ENCODE measurements at regions not wholly inside any gene's neighbourhood (a gene's known extent, or its start where the extent isn't known, plus 50 kb on each side); places are given as distances from the start of the nearest gene placed in this dataset.
"Not testable (repeated sequence)": the region's sequence is repeated elsewhere in the genome, so short reads cannot be mapped to it uniquely, and the experiment has no call there.

DNA sequence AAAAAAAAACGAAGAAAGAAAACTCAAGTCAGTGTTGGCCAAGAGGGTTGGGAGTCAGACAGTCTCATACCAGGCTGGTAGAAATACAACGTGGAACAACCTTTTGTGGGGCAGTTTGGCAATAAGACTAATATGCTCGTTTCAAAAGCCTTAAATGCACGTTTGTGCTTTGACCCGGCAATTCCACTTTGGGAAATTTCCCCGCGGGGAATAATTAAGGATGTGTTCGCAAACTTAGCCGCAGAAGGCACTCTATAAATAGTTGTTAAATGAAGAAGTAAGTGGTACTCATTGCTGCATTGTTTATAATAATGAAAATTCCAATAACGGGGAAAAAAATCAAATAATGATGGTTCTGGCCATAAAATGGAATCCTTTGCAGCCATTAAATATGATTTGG is 664.8 kb upstream of the EEF2KMT start:
- no peak for DNase-seq (ENCODE audit: low read depth)

DNA sequence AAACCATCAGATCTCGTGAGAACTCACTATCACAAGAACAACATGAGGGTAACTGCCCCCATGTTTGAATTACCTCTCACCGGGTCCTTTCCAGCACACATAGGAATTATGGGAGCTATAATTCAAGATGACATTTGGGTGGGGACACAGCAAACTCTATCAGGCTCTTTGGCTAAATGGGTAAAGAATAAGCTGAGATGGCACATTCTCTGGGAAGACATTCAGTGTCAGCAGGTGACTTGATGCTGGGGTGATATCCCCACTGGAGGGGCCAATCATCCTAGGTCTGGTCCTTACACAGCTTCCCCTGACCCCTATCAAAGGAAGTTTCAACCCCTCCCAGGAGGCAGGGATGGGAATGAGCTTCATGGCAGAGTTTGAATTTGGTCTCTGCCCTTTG is 664.0 kb upstream of the EEF2KMT start:
- no peak for DNase-seq (ENCODE audit: low read depth)

DNA sequence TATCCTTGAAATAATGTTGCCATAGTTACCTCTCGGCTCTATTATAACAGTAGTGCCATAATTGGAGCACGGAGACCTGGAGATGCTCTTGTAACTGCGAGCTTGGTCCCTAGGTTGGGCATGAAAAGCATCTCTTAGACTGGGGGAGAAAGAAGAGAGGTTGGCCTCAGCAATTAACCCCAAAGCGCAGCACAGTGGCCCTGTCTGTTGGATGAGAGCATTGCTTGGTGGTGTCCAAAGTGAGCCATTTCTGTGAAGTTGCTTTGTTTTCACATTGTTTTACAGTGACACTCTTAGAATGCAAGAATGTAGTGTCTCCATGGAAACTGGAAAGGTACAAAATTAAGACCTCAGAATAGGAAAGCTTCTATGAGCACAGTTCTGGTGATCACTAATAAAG is 660.7 kb upstream of the EEF2KMT start:
- DNase-seq (ENCODE audit: low read depth), result no peak

DNA sequence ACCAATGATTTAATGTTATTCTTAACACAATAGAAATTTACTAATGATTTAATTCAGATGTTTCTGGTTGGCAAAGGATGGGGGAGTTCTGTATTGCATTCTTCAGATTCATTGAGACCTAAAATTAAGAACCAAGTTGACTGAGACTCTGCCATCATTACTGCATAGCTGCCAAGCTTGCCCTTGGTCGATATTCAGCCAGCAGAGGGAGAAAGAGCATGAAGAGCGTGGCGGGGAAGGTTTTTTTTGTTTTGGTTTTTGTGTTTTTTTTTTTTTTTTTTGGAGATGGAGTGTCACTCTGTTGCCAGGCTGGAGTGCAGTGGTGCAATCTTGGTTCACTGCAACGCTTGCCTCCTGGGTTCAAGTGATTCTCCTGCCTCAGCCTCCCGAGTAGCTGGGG is 659.4 kb upstream of the EEF2KMT start:
- no peak for DNase-seq (ENCODE audit: low read depth)

DNA sequence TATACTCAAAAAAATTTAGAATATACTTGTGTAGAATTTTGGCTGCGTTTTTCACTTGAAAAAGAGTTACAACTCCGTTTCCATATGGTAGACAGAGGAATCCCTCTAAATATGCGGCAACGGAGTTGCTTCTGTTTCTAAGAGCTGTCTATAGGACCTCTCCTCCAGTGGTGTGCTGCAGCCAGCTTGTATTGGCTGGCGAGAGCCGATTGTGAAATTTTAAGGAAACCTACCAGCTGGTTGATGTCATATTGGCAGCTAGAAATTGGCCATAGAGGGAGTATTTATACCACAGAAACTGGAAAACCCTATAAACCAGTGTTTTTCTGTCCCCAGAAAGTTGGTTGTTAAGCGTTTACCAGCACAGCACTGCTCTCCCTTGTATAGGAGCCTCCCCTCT is 655.8 kb upstream of the EEF2KMT start:
- no peak for DNase-seq (ENCODE audit: low read depth)

DNA sequence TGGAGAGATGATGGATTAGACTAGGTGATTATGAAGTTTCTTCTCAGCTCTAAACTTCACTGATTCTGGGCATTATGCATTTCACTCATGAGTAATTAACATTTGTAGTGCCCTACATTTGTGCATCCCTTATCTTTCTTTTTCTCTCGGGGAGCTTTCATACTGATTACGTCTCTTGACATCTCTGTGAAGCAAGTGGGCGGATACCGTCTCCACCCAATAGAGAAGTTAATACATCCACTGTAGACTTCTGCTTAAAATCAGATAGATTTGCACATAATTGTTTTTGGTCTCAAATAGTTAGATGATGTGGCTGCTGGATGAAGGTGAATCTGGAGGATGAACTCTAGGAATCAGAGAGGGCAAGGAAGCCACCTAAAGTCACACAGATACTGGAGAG is 653.6 kb upstream of the EEF2KMT start:
- no peak for DNase-seq (ENCODE audit: low read depth)

DNA sequence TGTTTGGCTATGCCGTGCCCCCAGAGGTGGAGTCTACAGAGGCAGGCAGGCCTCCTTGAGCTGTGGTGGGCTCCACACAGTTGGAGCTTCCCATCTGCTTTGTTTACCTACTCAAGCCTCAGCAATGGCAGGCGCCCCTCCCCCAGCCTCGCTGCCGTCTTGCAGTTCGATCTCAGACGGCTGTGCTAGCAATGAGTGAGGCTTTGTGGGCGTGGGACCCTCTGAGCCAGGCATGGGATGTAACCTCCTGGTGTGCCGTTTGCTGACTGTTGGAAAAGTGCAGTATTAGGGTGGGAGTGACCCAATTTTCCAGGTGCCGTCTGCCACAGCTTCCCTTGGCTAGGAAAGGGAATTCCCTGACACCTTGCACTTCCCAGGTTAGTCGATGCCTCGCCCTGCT is 652.8 kb upstream of the EEF2KMT start:
- not testable (repeated sequence) for DNase-seq (ENCODE audit: low read depth)

DNA sequence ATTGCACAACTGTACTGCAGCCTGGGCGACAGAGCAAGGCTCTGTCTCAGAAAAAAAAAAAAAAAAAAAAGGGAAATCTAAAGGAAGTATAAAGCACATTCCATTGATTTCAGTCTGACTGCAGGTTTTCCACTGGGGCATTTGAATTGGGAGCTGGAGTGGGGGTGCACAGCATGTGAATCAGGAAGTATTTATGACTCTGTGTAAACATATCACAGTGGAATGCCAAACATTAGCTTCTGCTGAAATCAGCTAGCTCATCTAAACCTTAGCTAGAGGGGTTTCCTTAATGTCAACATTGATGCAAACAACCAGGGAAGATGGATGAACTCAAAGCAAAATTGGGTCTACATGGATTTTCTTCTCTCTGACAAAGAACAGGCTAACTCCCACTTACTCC is 641.0 kb upstream of the EEF2KMT start:
- no peak for DNase-seq (ENCODE audit: low read depth)

DNA sequence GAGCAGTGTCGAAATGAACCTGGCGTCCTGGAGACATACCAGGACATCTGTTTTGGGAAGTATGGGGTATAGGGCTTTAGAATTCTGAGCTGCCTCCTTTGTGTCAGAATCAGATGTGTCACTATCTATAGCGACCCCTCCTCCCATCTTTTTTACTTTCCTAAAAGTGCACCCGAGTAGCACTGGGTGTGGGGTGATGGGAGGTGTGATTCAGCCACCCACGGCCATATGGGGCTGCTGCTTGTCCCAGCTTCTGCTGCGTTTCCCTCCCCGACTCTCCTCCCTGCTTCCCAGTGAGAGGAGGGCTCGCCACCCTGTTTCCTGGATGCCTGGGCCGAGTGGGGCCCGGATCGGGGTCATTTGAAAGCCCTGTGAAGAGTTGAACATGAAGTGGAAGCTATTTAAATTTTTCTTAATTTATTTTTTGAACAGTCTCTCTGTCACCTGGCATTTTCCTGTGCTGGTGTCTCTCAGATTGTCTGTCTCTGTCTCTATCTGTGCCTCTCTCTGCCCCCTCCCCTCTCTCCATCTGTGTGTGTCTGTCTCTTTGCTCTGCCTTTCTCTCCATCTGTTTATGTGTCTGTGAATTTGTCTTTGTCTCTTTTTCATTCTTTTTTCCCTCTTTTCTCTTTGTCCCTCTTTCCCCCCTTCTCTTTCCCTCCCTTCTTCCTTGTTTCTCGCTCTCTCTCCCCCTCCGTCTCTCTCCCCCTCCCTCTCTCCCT is 638.8 kb upstream of the EEF2KMT start:
- no peak for DNase-seq (ENCODE audit: low read depth)

DNA sequence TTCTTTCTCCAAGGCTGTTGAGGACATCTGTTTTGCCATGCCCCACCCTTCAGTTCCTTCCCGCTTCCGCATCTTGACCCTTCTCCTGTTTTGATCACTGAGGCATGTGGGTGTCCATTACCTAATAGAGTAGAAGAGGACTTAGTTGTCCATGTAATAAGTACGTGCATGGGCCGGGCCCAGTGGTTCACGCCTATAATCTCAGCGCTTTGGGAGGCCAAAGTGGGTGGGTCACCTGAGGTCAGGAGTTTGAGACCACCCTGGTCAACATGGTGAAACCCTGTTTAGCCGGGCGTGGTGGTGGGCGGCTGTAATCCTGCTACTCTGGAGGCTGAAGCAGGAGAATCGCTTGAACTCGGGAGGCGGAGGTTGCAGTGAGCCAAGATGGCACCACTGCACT is 637.8 kb upstream of the EEF2KMT start:
- DNase-seq (ENCODE audit: low read depth), result no peak

DNA sequence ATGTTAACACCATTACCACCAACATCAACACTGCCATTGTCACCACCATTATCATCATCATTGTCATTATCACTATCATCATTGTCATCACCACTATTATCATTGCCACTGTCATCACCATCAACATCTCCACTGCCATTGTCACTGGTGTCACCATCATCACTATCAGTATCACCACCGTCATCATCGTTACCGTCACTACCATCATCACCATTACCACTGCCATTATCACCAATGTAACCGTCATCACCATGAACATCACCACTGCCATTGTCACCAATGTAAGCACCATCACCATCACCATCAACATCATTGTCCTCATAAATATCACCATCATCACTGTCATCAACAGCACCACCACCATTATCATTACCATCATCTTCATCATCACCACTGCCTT is 633.2 kb upstream of the EEF2KMT start:
- no peak for DNase-seq (ENCODE audit: low read depth)

DNA sequence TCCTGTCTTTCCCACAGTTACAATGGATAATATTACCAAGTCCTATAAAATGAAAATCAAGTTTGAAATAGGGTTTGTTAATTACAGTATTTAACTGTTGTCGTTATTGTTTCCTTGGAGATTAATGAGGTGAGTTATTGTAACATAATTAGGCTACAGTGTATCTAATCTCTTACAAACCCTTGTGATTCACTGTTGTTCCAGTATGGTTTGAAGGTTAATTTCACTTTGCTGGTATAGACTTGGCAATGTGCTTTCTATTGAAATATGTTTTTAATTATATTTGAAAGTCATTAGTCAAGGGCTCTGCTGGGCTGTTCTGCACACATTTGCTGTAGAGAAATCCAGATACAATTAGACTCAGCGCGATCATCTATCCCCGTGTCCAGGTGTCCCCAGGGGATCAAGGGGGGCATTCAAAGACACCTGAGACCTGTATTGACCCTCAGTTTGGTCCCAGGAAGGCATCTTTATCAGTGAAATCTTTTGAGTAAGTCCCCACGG is 624.6 kb upstream of the EEF2KMT start:
- no peak for DNase-seq (ENCODE audit: low read depth)

DNA sequence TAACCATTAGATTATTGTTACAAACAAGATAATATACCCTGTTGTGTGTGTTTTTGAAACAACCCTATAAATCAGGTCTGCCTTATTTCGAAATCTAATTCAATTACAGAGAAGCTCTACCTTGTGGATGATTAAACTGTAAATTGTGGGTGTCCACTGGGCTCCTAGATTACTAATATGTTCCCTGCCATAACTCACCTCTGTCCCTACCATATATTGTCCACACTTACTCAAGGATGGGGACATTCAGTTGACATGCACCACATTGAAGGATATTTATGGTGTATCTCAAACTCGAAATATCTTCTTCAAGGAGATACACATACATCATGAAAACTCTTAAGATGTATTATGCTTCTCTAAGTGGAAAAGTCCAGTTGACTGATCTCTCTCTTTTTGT is 617.6 kb upstream of the EEF2KMT start:
- DNase-seq (ENCODE audit: low read depth), result no peak

DNA sequence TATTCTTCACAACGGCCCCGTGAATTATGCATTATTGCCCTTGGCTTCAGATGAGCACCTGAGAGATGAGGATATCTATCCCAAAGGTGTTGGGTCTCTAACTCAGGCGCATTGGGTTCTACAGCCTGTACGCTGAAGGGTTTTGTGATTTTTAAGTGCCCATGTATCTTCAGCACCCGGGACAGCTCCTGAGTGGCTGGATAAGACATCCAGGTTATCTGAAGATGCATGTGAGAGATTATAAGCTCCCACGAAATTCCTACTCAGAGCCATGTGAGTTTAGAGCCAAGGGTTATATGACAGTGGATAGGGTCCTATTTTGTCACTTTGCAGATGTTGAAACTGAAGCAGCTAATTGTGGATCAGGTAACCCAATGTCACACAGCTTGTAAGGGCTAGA is 612.3 kb upstream of the EEF2KMT start:
- DNase-seq (ENCODE audit: low read depth), result no peak

DNA sequence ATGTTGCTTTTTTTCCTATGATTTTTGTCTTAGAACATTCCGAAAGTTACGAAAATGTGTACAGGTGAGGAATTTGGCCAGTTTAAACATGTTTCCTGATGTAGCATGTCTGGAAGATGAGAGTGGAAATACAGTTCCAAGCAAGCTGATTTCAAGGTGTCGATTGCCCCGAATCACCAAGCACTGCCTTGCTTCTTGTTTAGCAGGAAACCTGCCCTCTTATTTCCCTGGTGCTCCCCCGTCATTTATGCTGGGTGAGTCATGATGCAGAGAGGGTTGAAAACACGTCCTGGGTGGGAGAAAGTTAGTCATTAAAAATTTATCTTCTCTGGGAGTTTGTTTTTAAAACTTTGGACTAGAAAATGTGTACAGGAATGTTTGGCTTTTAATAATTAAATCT is 608.6 kb upstream of the EEF2KMT start:
- DNase-seq (ENCODE audit: low read depth), result no peak

DNA sequence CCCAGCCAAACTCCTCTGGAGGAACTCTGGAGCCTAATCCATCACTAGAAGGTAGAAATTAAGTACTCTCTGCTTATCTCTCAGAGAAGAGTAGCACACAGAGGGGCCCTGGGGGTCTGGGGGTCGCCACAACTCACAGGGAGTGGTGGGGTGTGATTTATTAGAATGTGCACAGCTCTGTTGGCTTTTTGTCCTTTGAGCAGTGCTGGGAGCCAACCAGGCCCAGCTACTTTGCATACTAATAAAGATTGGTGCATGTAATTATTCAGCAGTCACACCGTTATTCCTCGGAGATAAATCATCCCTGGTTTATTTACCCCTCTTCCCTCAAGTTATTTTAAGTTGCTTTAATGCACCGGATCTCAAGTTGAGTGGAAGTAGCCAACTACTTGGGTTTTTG is 606.7 kb upstream of the EEF2KMT start:
- no peak for DNase-seq (ENCODE audit: low read depth)

DNA sequence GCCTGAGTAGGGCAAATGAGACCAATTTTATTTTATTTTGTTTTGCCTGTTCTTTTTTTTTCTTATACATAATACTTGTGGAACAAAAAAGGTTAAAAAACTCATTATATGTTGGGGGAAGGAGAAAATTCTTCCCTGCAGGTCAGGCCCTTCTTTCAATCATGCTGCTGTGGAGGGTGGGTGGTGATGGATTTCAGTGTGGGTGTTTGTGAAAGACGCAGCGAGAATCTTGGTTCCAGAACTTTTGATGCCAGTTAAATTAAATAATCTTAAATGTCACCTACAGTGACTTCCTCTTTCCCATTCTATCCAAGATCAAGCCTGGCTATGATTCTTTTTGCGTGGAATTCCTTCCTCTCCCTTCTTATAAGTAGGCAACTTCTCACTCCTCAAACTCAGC is 595.8 kb upstream of the EEF2KMT start:
- DNase-seq (ENCODE audit: low read depth), result no peak

DNA sequence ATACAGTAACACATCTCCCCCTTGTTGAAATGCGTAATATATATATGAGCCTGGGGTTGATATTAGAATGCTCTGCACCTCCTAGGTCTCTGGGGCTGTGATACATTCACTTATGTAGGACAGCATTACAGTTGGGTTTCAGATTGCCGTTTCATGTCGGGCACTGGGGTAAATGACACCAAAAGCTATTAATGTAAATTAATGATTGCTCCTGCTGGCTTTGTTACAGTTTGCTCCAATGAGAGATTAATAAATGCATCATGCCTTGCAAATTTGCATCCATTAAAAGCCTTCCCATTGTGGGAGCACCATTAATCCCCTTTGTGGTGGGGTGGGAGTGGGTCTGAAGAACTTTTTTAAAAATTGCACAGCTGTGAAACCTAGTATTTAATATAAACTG is 584.4 kb upstream of the EEF2KMT start:
- no peak for DNase-seq (ENCODE audit: low read depth)

DNA sequence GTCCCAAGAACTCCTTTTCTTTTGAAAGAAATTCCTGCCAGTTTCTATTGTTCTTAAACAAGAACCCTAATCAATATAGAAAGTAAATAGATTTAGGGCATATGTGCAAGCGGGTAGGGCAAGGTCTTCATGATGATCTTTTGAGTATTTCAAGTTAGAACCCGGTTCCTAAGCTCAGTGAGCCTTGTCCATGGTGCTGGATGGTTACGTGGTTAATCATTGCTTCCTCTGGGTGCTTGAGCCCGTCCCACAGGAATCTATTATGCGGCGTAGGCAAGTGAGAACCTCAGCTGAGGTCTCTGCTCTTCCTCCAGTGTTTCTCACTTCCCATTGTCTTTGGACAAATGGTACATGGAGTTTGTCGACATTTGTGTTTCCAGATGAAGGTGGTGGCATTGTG is 580.8 kb upstream of the EEF2KMT start:
- no peak for DNase-seq (ENCODE audit: low read depth)

DNA sequence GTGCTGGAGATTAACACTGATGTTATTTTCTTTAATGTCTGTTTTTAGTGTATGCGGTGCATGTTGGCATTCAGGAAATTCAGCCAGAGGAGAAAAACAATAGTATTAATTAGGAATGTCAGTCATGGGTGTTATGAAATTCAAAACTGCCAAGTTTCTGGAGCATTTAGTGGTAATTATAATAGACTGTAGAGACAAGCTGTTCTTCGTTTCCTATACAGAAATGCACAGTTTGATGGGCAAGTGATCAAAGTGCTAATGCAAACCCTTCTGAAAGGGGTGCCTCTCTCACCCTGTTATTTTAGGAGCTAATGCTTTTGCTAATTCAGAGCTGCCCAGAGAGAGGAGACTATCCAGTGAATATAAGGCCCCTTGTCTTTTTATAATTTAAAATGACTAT is 573.8 kb upstream of the EEF2KMT start:
- DNase-seq (ENCODE audit: low read depth), result no peak

DNA sequence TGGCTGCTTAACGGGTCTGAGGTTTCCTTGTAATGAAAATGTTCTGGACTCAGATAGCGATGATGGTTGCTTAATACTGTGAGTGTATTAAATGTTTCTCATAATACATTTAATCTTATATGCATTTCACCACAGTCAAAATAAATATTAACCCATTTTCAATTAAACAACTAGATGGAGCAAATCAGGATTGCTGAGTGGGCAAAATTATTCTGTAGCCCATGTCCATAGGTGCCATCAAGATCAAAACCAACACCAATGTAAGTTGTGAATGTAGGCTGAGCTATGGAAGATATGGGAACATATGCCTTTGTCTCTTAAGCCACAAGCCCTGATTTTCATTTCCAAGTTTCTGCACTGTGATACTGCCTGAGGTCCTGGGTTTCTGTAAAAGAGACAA is 572.6 kb upstream of the EEF2KMT start:
- no peak for DNase-seq (ENCODE audit: low read depth)

DNA sequence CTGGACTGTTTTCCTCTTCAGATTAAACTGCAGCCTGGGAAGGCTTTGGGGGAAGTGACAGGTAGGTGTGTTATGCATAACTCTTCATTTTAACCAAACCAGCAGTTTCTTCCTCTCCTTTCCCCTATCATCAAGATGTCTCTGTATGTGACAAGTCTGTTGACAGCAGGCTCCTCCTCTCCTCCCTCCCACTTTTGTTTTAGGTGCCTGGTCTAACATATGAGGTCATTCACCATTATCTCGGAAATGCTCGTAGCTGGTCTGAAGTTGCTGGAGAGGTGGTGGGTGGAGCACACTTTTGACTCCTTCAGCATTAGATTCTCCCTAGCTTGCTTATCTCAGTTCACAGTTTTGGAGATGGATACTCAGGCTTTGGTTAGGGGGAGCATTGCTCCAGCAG is 571.0 kb upstream of the EEF2KMT start:
- no peak for DNase-seq (ENCODE audit: low read depth)

DNA sequence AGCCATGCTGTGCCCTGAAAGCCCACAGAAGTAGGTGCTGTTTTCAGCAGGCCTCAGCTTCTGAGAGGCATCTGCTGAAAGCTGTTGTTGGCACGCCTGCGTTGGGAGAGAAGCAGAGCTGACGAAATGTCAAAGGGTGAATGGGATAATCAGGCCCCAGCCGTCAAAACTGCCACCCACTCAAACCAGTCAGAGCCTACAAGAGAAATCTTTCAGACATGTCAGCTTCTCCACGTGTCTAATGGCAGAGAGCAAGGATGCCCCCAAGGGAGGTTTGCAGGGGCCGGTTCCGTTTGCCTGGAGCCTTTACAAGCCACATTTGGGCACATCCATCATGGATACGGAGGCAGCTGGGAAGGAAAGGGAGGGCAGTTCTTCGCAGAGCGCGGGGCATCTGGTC is 568.2 kb upstream of the EEF2KMT start:
- DNase-seq (ENCODE audit: low read depth), result no peak

DNA sequence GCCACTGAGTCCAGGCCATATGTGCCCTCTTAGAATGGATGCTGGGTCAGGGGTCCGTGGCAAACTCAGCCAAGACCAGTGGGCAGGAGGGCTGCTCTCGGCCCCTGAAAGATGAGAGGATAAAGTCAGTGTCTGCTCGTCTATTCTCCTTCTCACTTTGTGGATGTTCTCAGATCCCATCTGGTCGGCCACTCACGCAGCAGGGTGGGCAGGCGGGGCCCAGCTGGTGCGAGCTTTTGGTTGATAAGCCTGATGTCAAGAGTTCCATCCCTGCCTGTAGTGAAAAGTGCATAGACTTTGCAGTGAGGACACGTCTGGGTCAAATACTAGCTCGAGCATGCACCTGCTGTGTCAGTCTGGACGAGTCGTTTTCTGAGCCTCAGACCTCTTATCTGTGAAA is 556.2 kb upstream of the EEF2KMT start:
- no peak for DNase-seq (ENCODE audit: low read depth)

DNA sequence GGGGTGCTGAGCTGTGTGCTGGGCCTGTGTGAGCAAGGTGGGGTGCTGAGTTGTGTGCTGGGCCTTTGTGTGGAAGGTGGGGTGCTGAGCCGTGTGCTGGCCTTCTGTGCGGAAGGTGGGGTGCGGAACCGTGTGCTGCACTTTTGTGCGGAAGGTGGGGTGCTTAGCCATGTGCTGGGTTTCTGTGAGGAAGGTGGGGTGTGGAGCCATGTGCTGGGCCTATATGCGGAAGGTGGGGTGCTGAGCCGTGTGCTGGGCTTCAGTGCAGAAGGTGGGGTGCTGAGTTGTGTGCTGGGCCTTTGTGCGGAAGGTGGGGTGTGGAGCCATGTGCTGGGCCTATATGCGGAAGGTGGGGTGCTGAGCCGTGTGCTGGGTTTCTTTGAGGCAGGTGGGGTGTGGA is 555.4 kb upstream of the EEF2KMT start:
- DNase-seq (ENCODE audit: low read depth), result no peak

Data from activated T-helper 9 cell treated with anti-CD3 and anti-CD28 coated beads, Interleukin-2, amount 50 U/mL, for 16 hours (primary cell).